Hepatocyte (in vitro differentiated cells): ENCODE measurements at regions not wholly inside any gene's neighbourhood (a gene's known extent, or its start where the extent isn't known, plus 50 kb on each side); places are given as distances from the start of the nearest gene placed in this dataset.

ENCODE experiments used
- DNase-seq: peaks from one replicate; pipeline ENCODE4 v3.0.0-alpha.2; 2016; ENCODE audit warnings: low spot score
- H2AFZ ChIP-seq: fragments of 200-600 bp; sonication (generic); 2 replicates; pipeline ENCODE4 v1.6.0; 2016; ENCODE audit warnings: antibody characterized with exemption, mild to moderate bottlenecking
- H3K27ac ChIP-seq: fragments of 200-600 bp; sonication (generic); 2 replicates; pipeline ENCODE4 v1.5.1; 2016; ENCODE audit warnings: mild to moderate bottlenecking
- H3K27me3 ChIP-seq: fragments of 200-600 bp; sonication (generic); 2 replicates; pipeline ENCODE4 v1.6.1; 2016
- H3K36me3 ChIP-seq: fragments of 200-600 bp; sonication (generic); replicated peaks from 2 replicates; pipeline ENCODE4 v1.5.1; 2016; ENCODE audit warnings: low read depth; ENCODE audit not compliant: insufficient read depth
- H3K4me1 ChIP-seq: fragments of 200-600 bp; sonication (generic); 2 replicates; pipeline ENCODE4 v1.5.1; 2016; ENCODE audit warnings: mild to moderate bottlenecking, moderate library complexity; ENCODE audit not compliant: insufficient read depth
- H3K4me2 ChIP-seq: fragments of 200-600 bp; sonication (generic); 2 replicates; pipeline ENCODE4 v1.6.0; 2016
- H3K4me3 ChIP-seq: fragments of 200-600 bp; sonication (generic); 2 replicates; pipeline ENCODE4 v1.5.1; 2016; ENCODE audit warnings: mild to moderate bottlenecking
- H3K79me2 ChIP-seq: fragments of 200-600 bp; sonication (generic); 2 replicates; pipeline ENCODE4 v1.6.0; 2017; ENCODE audit warnings: mild to moderate bottlenecking
- H3K9me2 ChIP-seq: fragments of 200-600 bp; sonication (generic); replicated peaks from 2 replicates; pipeline ENCODE4 v1.6.0; 2017; ENCODE audit warnings: mild to moderate bottlenecking; ENCODE audit not compliant: insufficient read depth
- H3K9me3 ChIP-seq: fragments of 200-600 bp; sonication (generic); 2 replicates; pipeline ENCODE4 v1.5.1; 2016; ENCODE audit warnings: low read depth, mild to moderate bottlenecking
- H4K20me1 ChIP-seq: fragments of 200-600 bp; sonication (generic); 2 replicates; pipeline ENCODE4 v1.6.0; 2016; ENCODE audit warnings: mild to moderate bottlenecking; ENCODE audit not compliant: insufficient read depth, poor library complexity, severe bottlenecking
- CTCF ChIP-seq: fragments of 200-600 bp; sonication (generic); IDR thresholded peaks from 2 replicates; pipeline ENCODE4 v1.5.1; 2016; ENCODE audit warnings: antibody characterized with exemption, mild to moderate bottlenecking; ENCODE audit not compliant: poor library complexity
- EZH2 ChIP-seq: fragments of 200-600 bp; sonication (generic); IDR thresholded peaks from 2 replicates; pipeline ENCODE4 v1.6.1; 2016; ENCODE audit warnings: antibody characterized with exemption, mild to moderate bottlenecking, borderline replicate concordance
- EZH2phosphoT487 ChIP-seq: fragments of 200-600 bp; sonication (generic); IDR thresholded peaks from one replicate; pipeline ENCODE4 v1.6.1; 2018; ENCODE audit warnings: antibody characterized with exemption, mild to moderate bottlenecking, low read depth, moderate library complexity; ENCODE audit not compliant: unreplicated experiment, severe bottlenecking
- WGBS: methylation state at CpG from one replicate; pipeline ENCODE4 v1.1.6; 2016; ENCODE audit warnings: low lambda C conversion rate; ENCODE audit errors: missing lambda C conversion rate; 5-methylcytosine and 5-hydroxymethylcytosine counted together

GRCh38 chr2:239722760-239723470, 302.2 kb downstream of the NDUFA10 start:
- Histone ChIP-seq H3K27me3 (no peaks in the 10 kb centered on the region), H3K9me3 (no peaks in the 10 kb centered on the region), H3K4me1 (no peaks in the 10 kb centered on the region), H3K36me3 (no peaks in the 10 kb centered on the region), H4K20me1 (no peaks in the 10 kb centered on the region), H3K27ac (no peak overlapping the region), H3K4me3 (no peak overlapping the region), H2AFZ (no peak overlapping the region), H3K79me2 (no peaks in the 10 kb centered on the region), H3K9me2 (no peaks in the 10 kb centered on the region), H3K4me2 (no peak overlapping the region)
- WGBS: 96% methylated on average over 15 of the region's 16 CpGs
- TF ChIP-seq EZH2 (no peak), EZH2phosphoT487 (no peak), CTCF (no peak)
- DNase-seq: no peak

- TF ChIP-seq CTCF: no peak
- TF ChIP-seq EZH2: no peak
- TF ChIP-seq EZH2phosphoT487: no peak
- no peak for DNase-seq
- WGBS: 89% methylated on average over 18 of the region's 18 CpGs
Observed at GRCh38 chr2:239721991-239722759, 303.0 kb downstream of the NDUFA10 start.

GRCh38 chr2:239721531-239721930, 303.6 kb downstream of the NDUFA10 start:
- Histone ChIP-seq H3K4me1 (peaks cover 7% of the 10 kb centered on the region), H3K9me3 (no peaks in the 10 kb centered on the region), H3K4me3 (no peak overlapping the region), H3K27me3 (no peaks in the 10 kb centered on the region), H3K27ac (no peak overlapping the region), H3K4me2 (no peak overlapping the region), H2AFZ (no peak overlapping the region), H3K9me2 (no peaks in the 10 kb centered on the region), H3K36me3 (no peaks in the 10 kb centered on the region), H3K79me2 (no peaks in the 10 kb centered on the region), H4K20me1 (no peaks in the 10 kb centered on the region)
- TF ChIP-seq EZH2: no peak
- TF ChIP-seq CTCF: no peak
- TF ChIP-seq EZH2phosphoT487: no peak
- DNase-seq: no peak
- 82% methylated on average over 10 of the region's 11 CpGs for WGBS

More at GRCh38 chr2:239721991-239722759, 303.0 kb downstream of the NDUFA10 start:
- Histone ChIP-seq H3K36me3 (no peaks in the 10 kb centered on the region), H3K27me3 (no peaks in the 10 kb centered on the region), H3K9me3 (no peaks in the 10 kb centered on the region), H3K79me2 (no peaks in the 10 kb centered on the region), H2AFZ (no peak overlapping the region), H4K20me1 (no peaks in the 10 kb centered on the region), H3K4me2 (no peak overlapping the region), H3K9me2 (no peaks in the 10 kb centered on the region), H3K4me1 (peaks cover 4% of the 10 kb centered on the region), H3K27ac (no peak overlapping the region), H3K4me3 (no peak overlapping the region)
